Fibroblast of skin of right biceps (primary cell): ENCODE measurements at regions not wholly inside any gene's neighbourhood (a gene's known extent, or its start where the extent isn't known, plus 50 kb on each side); places are given as distances from the start of the nearest gene placed in this dataset.
"Not testable (repeated sequence)": the region's sequence is repeated elsewhere in the genome, so short reads cannot be mapped to it uniquely, and the experiment has no call there.

Experiments
- DNase-seq: peaks from one replicate; pipeline ENCODE4 v3.0.0-alpha.2; 2013

- no peak for DNase-seq
These were observed 597.2 kb upstream of the GRIA3 start for GRCh38 chrX:122586831-122587230.

GRCh38 chrX:122591546-122591945 lies 592.5 kb upstream of the GRIA3 start:
- no peak for DNase-seq

GRCh38 chrX:122596998-122597397 lies 587.1 kb upstream of the GRIA3 start:
- DNase-seq: no peak

GRCh38 chrX:122622795-122623194 lies 561.3 kb upstream of the GRIA3 start:
- no peak for DNase-seq

GRCh38 chrX:122625239-122625638 lies 558.8 kb upstream of the GRIA3 start:
- DNase-seq: peak; percentile 10

GRCh38 chrX:122625821-122626220 lies 558.3 kb upstream of the GRIA3 start:
- DNase-seq: peak; percentile 80

GRCh38 chrX:122626871-122627270 lies 557.2 kb upstream of the GRIA3 start:
- peak; percentile 31 for DNase-seq

- DNase-seq: no peak
These were observed 542.9 kb upstream of the GRIA3 start for GRCh38 chrX:122641136-122641535.

- no peak for DNase-seq
These were observed 542.3 kb upstream of the GRIA3 start for GRCh38 chrX:122641826-122642225.

- DNase-seq: not testable (repeated sequence)
These were observed 528.8 kb upstream of the GRIA3 start for GRCh38 chrX:122655256-122655655.

- peak; percentile 57 for DNase-seq
These were observed 517.5 kb upstream of the GRIA3 start for GRCh38 chrX:122666601-122667000.

GRCh38 chrX:122667667-122668066 lies 516.4 kb upstream of the GRIA3 start:
- DNase-seq: no peak

- peak; percentile 16 for DNase-seq
These were observed 480.3 kb upstream of the GRIA3 start for GRCh38 chrX:122703762-122704161.

GRCh38 chrX:122739770-122740169 lies 444.3 kb upstream of the GRIA3 start:
- DNase-seq: no peak

GRCh38 chrX:122770581-122770980 lies 413.5 kb upstream of the GRIA3 start:
- peak; percentile 6 for DNase-seq

GRCh38 chrX:122771933-122772332 lies 412.1 kb upstream of the GRIA3 start:
- DNase-seq: no peak

- DNase-seq: no peak
These were observed 406.3 kb upstream of the GRIA3 start for GRCh38 chrX:122777766-122778165.

- no peak for DNase-seq
These were observed 400.2 kb upstream of the GRIA3 start for GRCh38 chrX:122783918-122784317.

- DNase-seq: peak; percentile 15
These were observed 396.8 kb upstream of the GRIA3 start for GRCh38 chrX:122787231-122787630.

GRCh38 chrX:122788216-122788615 lies 395.9 kb upstream of the GRIA3 start:
- DNase-seq: no peak

- DNase-seq: no peak
These were observed 393.5 kb upstream of the GRIA3 start for GRCh38 chrX:122790376-122791095.

GRCh38 chrX:122813876-122814275 lies 370.2 kb upstream of the GRIA3 start:
- DNase-seq: no peak

- DNase-seq: no peak
These were observed 367.8 kb upstream of the GRIA3 start for GRCh38 chrX:122816288-122816687.

- no peak for DNase-seq
These were observed 366.6 kb upstream of the GRIA3 start for GRCh38 chrX:122817321-122817955.

- DNase-seq: no peak
These were observed 366.0 kb upstream of the GRIA3 start for GRCh38 chrX:122818068-122818467.
